ENCODE measurements at regions not wholly inside any gene's neighbourhood (a gene's known extent, or its start where the extent isn't known, plus 50 kb on each side); places are given as distances from the start of the nearest gene placed in this dataset.

DNA sequence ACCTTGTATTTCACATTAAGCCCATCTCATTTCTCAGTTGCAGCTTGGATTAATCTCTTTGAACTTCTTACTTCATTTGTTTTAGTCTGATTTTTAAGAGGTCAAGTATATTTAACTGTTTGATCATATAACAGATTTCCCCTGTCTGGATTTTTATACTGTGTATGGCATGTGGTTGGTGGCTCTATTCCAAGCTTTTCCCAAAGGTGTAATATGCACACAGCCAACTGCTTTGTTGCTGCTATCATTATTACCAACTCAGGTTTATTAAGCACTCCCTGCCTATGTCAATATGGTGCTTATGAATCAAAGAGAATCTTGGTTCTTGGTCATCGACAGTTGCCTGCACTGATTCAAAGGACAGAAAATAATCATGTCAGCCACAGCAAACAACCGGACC lies 92.6 kb downstream of the RAP2A start:
- no peak for DNase-seq
- no peak overlapping the region for H3K27ac ChIP-seq
- TF ChIP-seq POLR2AphosphoS5 (IDR thresholded peaks at IDR 0.05) (no peak), POLR2A (IDR thresholded peaks at IDR 0.05) (no peak)
- TF ChIP-seq, protein P1, sequence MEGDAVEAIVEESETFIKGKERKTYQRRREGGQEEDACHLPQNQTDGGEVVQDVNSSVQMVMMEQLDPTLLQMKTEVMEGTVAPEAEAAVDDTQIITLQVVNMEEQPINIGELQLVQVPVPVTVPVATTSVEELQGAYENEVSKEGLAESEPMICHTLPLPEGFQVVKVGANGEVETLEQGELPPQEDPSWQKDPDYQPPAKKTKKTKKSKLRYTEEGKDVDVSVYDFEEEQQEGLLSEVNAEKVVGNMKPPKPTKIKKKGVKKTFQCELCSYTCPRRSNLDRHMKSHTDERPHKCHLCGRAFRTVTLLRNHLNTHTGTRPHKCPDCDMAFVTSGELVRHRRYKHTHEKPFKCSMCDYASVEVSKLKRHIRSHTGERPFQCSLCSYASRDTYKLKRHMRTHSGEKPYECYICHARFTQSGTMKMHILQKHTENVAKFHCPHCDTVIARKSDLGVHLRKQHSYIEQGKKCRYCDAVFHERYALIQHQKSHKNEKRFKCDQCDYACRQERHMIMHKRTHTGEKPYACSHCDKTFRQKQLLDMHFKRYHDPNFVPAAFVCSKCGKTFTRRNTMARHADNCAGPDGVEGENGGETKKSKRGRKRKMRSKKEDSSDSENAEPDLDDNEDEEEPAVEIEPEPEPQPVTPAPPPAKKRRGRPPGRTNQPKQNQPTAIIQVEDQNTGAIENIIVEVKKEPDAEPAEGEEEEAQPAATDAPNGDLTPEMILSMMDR (IDR thresholded peaks at IDR 0.05 in 8 of 11, conservative IDR thresholded peaks at IDR 0.05 in 3 of 11) = no peak
- intact Hi-C loops (cut with DNase I; ENCODE audit: low total_unique reads) = no loop called here
- H3K27me3 ChIP-seq (replicated peaks in 1 of 7) = no peaks in the 10 kb centered on the region
- no peaks in the 10 kb centered on the region for H3K9me3 ChIP-seq
- no peak overlapping the region for H3K4me3 ChIP-seq
- no peaks in the 10 kb centered on the region for H3K36me3 ChIP-seq
- WGBS, 5 donors = 85 to 95% (median 91%) methylated on average over 2 of the region's 2 CpGs
- H3K4me1 ChIP-seq = no peaks in the 10 kb centered on the region

DNA sequence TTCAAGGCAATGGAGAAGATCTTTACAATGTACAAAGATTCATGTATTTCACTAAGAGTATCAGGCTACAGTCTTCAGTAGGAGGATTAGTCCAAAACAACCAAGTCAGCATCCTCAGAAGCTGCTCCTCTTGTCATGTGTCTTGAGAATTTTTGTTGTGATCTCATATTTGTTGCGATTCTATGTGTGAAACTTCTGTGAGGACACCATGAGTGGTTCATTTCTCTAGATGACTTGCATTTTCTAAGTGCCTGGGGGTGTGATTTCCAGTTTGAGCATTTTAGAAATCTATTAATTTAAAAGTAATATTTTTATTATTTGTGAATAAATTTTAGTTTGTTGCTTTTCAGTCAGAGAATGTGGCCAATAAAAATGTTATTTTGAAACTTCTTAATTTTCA lies 94.5 kb downstream of the RAP2A start:
- no peaks in the 10 kb centered on the region for H3K36me3 ChIP-seq
- intact Hi-C loops (cut with DNase I; ENCODE audit: low total_unique reads) = no loop called here
- TF ChIP-seq POLR2A (IDR thresholded peaks at IDR 0.05) = no peak
- no peak for TF ChIP-seq POLR2AphosphoS5 (IDR thresholded peaks at IDR 0.05)
- TF ChIP-seq, protein P1 (IDR thresholded peaks at IDR 0.05 in 8 of 11, conservative IDR thresholded peaks at IDR 0.05 in 3 of 11) = no peak
- H3K4me3 ChIP-seq = no peak overlapping the region
- DNase-seq = no peak
- no peak overlapping the region for H3K27ac ChIP-seq
- WGBS, 5 donors = 70 to 93% (median 82%) methylated on average over 1 of the region's 1 CpG
- H3K27me3 ChIP-seq (replicated peaks in 1 of 7) = no peaks in the 10 kb centered on the region
- no peaks in the 10 kb centered on the region for H3K4me1 ChIP-seq
- no peaks in the 10 kb centered on the region for H3K9me3 ChIP-seq

DNA sequence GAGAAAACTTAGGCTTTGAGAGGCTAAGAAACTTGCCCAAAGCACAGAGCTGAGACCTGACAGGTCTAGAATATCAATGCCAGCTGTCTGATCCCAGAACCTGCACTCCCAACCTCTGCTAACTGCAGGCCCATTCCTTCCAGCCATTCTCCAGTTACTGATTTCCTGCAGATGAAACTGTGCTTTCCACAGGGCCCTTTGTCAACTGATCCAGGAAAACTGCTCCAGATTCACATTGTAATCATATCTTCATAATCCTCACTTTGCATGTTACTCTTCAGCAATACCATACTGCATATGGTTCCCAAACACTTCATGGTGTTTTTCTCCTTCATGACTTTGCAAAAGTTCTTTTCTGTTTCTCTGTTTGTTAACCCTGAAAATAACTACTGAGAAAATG lies 100.6 kb downstream of the RAP2A start:
- Histone ChIP-seq H3K4me3 (no peak overlapping the region), H3K27ac (no peak overlapping the region), H3K27me3 (replicated peaks in 1 of 7) (no peaks in the 10 kb centered on the region), H3K4me1 (no peaks in the 10 kb centered on the region), H3K9me3 (no peaks in the 10 kb centered on the region), H3K36me3 (no peaks in the 10 kb centered on the region)
- TF ChIP-seq POLR2AphosphoS5 (IDR thresholded peaks at IDR 0.05) = no peak
- TF ChIP-seq, protein P1 (IDR thresholded peaks at IDR 0.05 in 8 of 11, conservative IDR thresholded peaks at IDR 0.05 in 3 of 11) = no peak
- no peak for TF ChIP-seq POLR2A (IDR thresholded peaks at IDR 0.05)
- no peak for DNase-seq
- intact Hi-C loops (cut with DNase I; ENCODE audit: low total_unique reads) = no loop called here

DNA sequence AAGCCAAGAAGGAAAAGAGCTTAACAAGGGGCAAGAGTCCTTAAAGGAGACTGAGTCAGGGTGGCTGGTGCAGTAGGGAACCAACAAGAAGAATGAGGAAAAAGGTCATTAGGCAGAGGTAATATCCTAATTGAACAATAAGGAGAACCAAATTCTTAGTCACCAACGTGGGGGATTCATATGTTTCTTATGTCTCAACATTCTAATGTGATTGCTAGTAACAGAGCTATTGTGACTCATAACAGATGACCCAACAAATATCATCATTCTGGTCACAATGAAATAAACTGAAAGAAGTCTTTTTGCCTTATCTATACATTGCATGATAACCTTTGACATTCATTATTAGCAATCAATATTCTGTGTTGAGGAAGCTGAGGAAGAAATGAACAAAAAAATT lies 101.6 kb downstream of the RAP2A start:
- H3K36me3 ChIP-seq = no peaks in the 10 kb centered on the region
- no peaks in the 10 kb centered on the region for H3K9me3 ChIP-seq
- H3K4me1 ChIP-seq = no peaks in the 10 kb centered on the region
- no peak overlapping the region for H3K27ac ChIP-seq
- no peak for DNase-seq
- intact Hi-C loops (cut with DNase I; ENCODE audit: low total_unique reads) = no loop called here
- no peak for TF ChIP-seq POLR2A (IDR thresholded peaks at IDR 0.05)
- WGBS, 5 donors = 46 to 71% (median 60%) methylated on average over 1 of the region's 1 CpG
- no peaks in the 10 kb centered on the region for H3K27me3 ChIP-seq (replicated peaks in 1 of 7)
- H3K4me3 ChIP-seq = no peak overlapping the region

DNA sequence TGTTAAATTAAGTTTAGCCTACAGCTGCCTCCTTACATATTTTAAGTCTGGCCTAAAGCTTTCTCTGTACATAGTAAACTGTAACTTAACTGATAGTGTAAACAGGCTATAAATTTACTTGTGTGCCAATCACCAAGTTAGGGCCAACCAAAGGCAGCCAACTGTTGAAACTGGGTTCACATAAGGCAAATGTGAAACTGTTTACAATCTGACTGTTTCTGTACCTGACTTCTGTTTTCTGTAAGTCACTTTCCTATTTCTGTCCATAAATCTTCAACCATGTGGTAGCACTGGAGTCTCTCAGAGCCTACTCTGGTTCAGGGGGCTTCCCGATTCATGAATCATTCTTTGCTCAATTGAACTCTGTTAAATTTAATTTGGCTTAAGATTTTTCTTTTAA lies 103.1 kb downstream of the RAP2A start:
- intact Hi-C loops (cut with DNase I; ENCODE audit: low total_unique reads) = no loop called here
- no peak for DNase-seq
- TF ChIP-seq POLR2AphosphoS5 (IDR thresholded peaks at IDR 0.05) = no peak
- TF ChIP-seq POLR2A (IDR thresholded peaks at IDR 0.05) = no peak
- TF ChIP-seq, protein P1 (IDR thresholded peaks at IDR 0.05 in 8 of 11, conservative IDR thresholded peaks at IDR 0.05 in 3 of 11) = no peak
- no peaks in the 10 kb centered on the region for H3K4me1 ChIP-seq
- no peak overlapping the region for H3K4me3 ChIP-seq
- no peaks in the 10 kb centered on the region for H3K9me3 ChIP-seq
- H3K27me3 ChIP-seq (replicated peaks in 1 of 7) = no peaks in the 10 kb centered on the region
- no peaks in the 10 kb centered on the region for H3K36me3 ChIP-seq
- 73 to 94% (median 82%) methylated on average over 1 of the region's 1 CpG for WGBS, 5 donors
- no peak overlapping the region for H3K27ac ChIP-seq
